ENCODE measurements at regions not wholly inside any gene's neighbourhood (a gene's known extent, or its start where the extent isn't known, plus 50 kb on each side); places are given as distances from the start of the nearest gene placed in this dataset.

DNA sequence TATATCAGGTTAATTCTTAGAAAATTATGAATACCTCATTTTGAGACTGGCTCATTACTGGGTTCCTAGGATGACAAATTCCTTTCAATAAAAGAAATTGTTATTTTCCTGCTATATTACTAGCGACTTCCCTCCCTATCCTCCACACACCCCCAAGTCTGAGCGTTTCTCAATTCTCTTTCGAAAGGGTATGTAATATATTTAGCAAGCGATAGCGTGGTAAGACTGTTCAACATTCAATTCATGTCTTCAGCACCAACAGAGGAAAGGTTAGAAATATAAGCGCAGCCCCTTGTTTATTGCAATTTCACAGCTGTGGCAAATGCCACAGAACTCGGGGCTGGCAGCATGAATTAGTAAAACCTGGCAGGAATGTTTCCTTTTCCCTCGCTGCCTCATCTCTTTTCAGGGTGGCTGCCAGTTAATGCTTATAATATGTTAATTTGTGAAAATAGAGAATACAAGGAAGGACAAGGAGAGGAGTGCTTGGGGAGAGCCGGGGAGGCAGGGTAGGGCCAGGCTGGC, 152.7 kb upstream of the TBCA start:
- Histone ChIP-seq H4K20me1 (replicated peaks; ENCODE audit: control insufficient read depth, insufficient read depth, low read length) (no peaks in the 10 kb centered on the region), H3K4me2 (ENCODE audit: insufficient read depth, low read length) (no peak overlapping the region), H3K4me3 (no peak overlapping the region), H2AFZ (ENCODE audit: low read depth, low read length) (no peak overlapping the region), H3K9me3 (replicated peaks; ENCODE audit: control insufficient read depth, insufficient read depth, low read depth, low read length) (no peaks in the 10 kb centered on the region), H3K9ac (ENCODE audit: insufficient read depth in 1 of 2, low read depth in 2 of 2, low read length in 2 of 2) (no peak overlapping the region), H3K27me3 (ENCODE audit: control insufficient read depth in 2 of 2, insufficient read depth in 2 of 2, low read length in 2 of 2) (peaks cover 4 to 19% of the 10 kb centered on the region in 2 experiments; a peak in 3 of 5 replicates), H3K36me3 (ENCODE audit: control insufficient read depth, insufficient read depth, low read length) (no peaks in the 10 kb centered on the region), H3K9me1 (ENCODE audit: control insufficient read depth, insufficient read depth, low read length) (no peaks in the 10 kb centered on the region), H3K79me2 (ENCODE audit: control insufficient read depth, insufficient read depth, low read length) (no peaks in the 10 kb centered on the region), H3K27ac (ENCODE audit: extremely low read depth, low read depth, low read length) (no peak overlapping the region), H3K4me1 (replicated peaks in 1 of 2; ENCODE audit: control insufficient read depth in 2 of 2, insufficient read depth in 2 of 2, low read length in 2 of 2) (no peaks in the 10 kb centered on the region; a peak in 1 of 5 replicates)
- CTCF ChIA-PET (ENCODE audit: low intra/inter-chr PET ratio), result no interaction called here
- in situ Hi-C loops (cut with MboI) (no loop called here), intact Hi-C loops (cut with micrococcal nuclease) (no loop called here)
- ATAC-seq (no peak), FAIRE-seq (no peak), DNase-seq (ENCODE audit: extremely low read depth in 1 of 4, low spot score in 3 of 4) (no peak)
- under 1% methylated on average over 9 of the region's 9 CpGs for WGBS (ENCODE audit: insufficient coverage, low coverage, missing lambda C conversion rate)
- POLR2A ChIA-PET, result no interaction called here
- no TSS peak for BruUV-seq (replicated peaks)
- TF ChIP-seq ZNF561 (CRISPR knock-in tag; conservative IDR thresholded peaks at IDR 0.05) (no peak), CREM (IDR thresholded peaks at IDR 0.05; ENCODE audit: low read depth) (no peak), SMARCB1 (IDR thresholded peaks at IDR 0.05; ENCODE audit: insufficient read length, low read depth) (no peak), ZNF316 (IDR thresholded peaks at IDR 0.05) (no peak), ERF (CRISPR knock-in tag; IDR thresholded peaks at IDR 0.05) (no peak), NCOA2 (IDR thresholded peaks at IDR 0.05; ENCODE audit: partially characterized antibody in 2 of 2) (no peak), SMC3 (conservative IDR thresholded peaks at IDR 0.05; ENCODE audit: insufficient read depth, low read depth, low read length) (no peak), FOXA3 (CRISPR knock-in tag; conservative IDR thresholded peaks at IDR 0.05 in 1 of 2, IDR thresholded peaks at IDR 0.05 in 1 of 2) (no peak), MTA1 (IDR thresholded peaks at IDR 0.05; ENCODE audit: borderline replicate concordance) (no peak), MXI1 (IDR thresholded peaks at IDR 0.05; ENCODE audit: low read depth, low read length) (no peak), ZNF436 (CRISPR knock-in tag; IDR thresholded peaks at IDR 0.05) (no peak), SNIP1 (IDR thresholded peaks at IDR 0.05; ENCODE audit: low read depth) (no peak), RAD51 (IDR thresholded peaks at IDR 0.05; ENCODE audit: borderline replicate concordance, low read depth) (no peak)
- TF ChIP-seq, protein P1, sequence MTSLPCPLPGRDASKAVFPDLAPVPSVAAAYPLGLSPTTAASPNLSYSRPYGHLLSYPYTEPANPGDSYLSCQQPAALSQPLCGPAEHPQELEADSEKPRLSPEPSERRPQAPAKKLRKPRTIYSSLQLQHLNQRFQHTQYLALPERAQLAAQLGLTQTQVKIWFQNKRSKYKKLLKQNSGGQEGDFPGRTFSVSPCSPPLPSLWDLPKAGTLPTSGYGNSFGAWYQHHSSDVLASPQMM (CRISPR knock-in tag; IDR thresholded peaks at IDR 0.05), result no peak
- TF ChIP-seq, protein P2, sequence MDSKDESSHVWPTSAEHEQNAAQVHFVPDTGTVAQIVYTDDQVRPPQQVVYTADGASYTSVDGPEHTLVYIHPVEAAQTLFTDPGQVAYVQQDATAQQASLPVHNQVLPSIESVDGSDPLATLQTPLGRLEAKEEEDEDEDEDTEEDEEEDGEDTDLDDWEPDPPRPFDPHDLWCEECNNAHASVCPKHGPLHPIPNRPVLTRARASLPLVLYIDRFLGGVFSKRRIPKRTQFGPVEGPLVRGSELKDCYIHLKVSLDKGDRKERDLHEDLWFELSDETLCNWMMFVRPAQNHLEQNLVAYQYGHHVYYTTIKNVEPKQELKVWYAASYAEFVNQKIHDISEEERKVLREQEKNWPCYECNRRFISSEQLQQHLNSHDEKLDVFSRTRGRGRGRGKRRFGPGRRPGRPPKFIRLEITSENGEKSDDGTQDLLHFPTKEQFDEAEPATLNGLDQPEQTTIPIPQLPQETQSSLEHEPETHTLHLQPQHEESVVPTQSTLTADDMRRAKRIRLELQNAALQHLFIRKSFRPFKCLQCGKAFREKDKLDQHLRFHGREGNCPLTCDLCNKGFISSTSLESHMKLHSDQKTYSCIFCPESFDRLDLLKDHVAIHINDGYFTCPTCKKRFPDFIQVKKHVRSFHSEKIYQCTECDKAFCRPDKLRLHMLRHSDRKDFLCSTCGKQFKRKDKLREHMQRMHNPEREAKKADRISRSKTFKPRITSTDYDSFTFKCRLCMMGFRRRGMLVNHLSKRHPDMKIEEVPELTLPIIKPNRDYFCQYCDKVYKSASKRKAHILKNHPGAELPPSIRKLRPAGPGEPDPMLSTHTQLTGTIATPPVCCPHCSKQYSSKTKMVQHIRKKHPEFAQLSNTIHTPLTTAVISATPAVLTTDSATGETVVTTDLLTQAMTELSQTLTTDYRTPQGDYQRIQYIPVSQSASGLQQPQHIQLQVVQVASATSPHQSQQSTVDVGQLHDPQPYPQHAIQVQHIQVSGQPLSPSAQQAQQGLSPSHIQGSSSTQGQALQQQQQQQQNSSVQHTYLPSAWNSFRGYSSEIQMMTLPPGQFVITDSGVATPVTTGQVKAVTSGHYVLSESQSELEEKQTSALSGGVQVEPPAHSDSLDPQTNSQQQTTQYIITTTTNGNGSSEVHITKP (IDR thresholded peaks at IDR 0.05; ENCODE audit: partially characterized antibody), result no peak
- TF ChIP-seq, protein P3, sequence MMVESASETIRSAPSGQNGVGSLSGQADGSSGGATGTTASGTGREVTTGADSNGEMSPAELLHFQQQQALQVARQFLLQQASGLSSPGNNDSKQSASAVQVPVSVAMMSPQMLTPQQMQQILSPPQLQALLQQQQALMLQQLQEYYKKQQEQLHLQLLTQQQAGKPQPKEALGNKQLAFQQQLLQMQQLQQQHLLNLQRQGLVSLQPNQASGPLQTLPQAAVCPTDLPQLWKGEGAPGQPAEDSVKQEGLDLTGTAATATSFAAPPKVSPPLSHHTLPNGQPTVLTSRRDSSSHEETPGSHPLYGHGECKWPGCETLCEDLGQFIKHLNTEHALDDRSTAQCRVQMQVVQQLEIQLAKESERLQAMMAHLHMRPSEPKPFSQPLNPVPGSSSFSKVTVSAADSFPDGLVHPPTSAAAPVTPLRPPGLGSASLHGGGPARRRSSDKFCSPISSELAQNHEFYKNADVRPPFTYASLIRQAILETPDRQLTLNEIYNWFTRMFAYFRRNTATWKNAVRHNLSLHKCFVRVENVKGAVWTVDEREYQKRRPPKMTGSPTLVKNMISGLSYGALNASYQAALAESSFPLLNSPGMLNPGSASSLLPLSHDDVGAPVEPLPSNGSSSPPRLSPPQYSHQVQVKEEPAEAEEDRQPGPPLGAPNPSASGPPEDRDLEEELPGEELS (CRISPR knock-in tag; IDR thresholded peaks at IDR 0.05; ENCODE audit: borderline replicate concordance), result no peak
- TF ChIP-seq, protein P4, sequence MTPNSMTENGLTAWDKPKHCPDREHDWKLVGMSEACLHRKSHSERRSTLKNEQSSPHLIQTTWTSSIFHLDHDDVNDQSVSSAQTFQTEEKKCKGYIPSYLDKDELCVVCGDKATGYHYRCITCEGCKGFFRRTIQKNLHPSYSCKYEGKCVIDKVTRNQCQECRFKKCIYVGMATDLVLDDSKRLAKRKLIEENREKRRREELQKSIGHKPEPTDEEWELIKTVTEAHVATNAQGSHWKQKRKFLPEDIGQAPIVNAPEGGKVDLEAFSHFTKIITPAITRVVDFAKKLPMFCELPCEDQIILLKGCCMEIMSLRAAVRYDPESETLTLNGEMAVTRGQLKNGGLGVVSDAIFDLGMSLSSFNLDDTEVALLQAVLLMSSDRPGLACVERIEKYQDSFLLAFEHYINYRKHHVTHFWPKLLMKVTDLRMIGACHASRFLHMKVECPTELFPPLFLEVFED (CRISPR knock-in tag; conservative IDR thresholded peaks at IDR 0.05), result no peak
